GM12878 (cell line): ENCODE measurements at regions not wholly inside any gene's neighbourhood (a gene's known extent, or its start where the extent isn't known, plus 50 kb on each side); places are given as distances from the start of the nearest gene placed in this dataset.

Source experiments
- CEBPB ChIP-seq, 2 experiments: fragments of 150-350 bp in 1 of 2; IDR thresholded peaks; 2 replicates each; pipeline ENCODE4 v1.6.1; 2012 to 2014; ENCODE audit warnings: low read depth in 2 of 2, low read length in 2 of 2, borderline replicate concordance in 1 of 2, inconsistent platforms in 1 of 2
- CREM ChIP-seq: IDR thresholded peaks from 2 replicates; pipeline ENCODE4 v1.6.1; 2014; ENCODE audit warnings: antibody characterized with exemption, low read depth
- EP300 ChIP-seq, 2 experiments: fragments of 150-350 bp in 1 of 2; IDR thresholded peaks; 2 replicates each; pipeline ENCODE4 v1.6.1; 2011 to 2012; ENCODE audit warnings: low read depth in 2 of 2, low read length in 2 of 2, borderline replicate concordance in 1 of 2, improper control_type of control experiment in 1 of 2, inconsistent platforms in 1 of 2; ENCODE audit not compliant: control insufficient read depth in 1 of 2
- EZH2 ChIP-seq: IDR thresholded peaks from 2 replicates; pipeline ENCODE4 v1.6.1; 2012; ENCODE audit warnings: low read depth, mild to moderate bottlenecking, control low read depth, inconsistent platforms, low read length, borderline replicate concordance; ENCODE audit not compliant: control insufficient read depth
- MYC ChIP-seq: IDR thresholded peaks from 2 replicates; pipeline ENCODE4 v1.6.1; 2011; ENCODE audit warnings: mild to moderate bottlenecking, low read length, moderate library complexity, inconsistent platforms; ENCODE audit not compliant: insufficient read depth, insufficient replicate concordance, insufficient read length, severe bottlenecking
- POLR2A ChIP-seq: IDR thresholded peaks from 2 replicates; pipeline ENCODE4 v1.6.1; 2011; ENCODE audit warnings: low read depth, mild to moderate bottlenecking, low read length
- POLR2AphosphoS5 ChIP-seq: IDR thresholded peaks from 2 replicates; pipeline ENCODE4 v1.6.1; 2011; ENCODE audit warnings: mild to moderate bottlenecking, low read length, inconsistent platforms
- RELA ChIP-seq: fragments of 450-650 bp; IDR thresholded peaks from 2 replicates; pipeline ENCODE4 v1.8.0; 2014; ENCODE audit warnings: borderline replicate concordance; ENCODE audit not compliant: partially characterized antibody
- SREBF1 ChIP-seq: IDR thresholded peaks from 2 replicates; pipeline ENCODE4 v1.6.1; 2012; ENCODE audit warnings: mild to moderate bottlenecking, low read length
- SREBF2 ChIP-seq: IDR thresholded peaks from 2 replicates; pipeline ENCODE4 v1.6.1; 2012; ENCODE audit warnings: mild to moderate bottlenecking, low read length
- TF ChIP-seq, protein P1 (sequence below), 3 experiments: IDR thresholded peaks in 2 of 3; conservative IDR thresholded peaks in 1 of 3; 2 replicates each; pipeline ENCODE4 v1.5.1; 2011; ENCODE audit warnings: low read depth in 3 of 3, low read length in 3 of 3, mild to moderate bottlenecking in 3 of 3, control low read depth in 2 of 3, moderate library complexity in 2 of 3, inconsistent platforms in 1 of 3, mixed read lengths in 1 of 3; ENCODE audit not compliant: control insufficient read depth in 2 of 3, insufficient read depth in 1 of 3; ENCODE audit errors: extremely low read depth in 1 of 3
- TF ChIP-seq, protein P2 (sequence below): IDR thresholded peaks from 2 replicates; pipeline ENCODE4 v1.6.1; 2012; ENCODE audit warnings: low read length, inconsistent platforms
- TF ChIP-seq, protein P3 (sequence below): IDR thresholded peaks from 2 replicates; pipeline ENCODE4 v1.6.1; 2011; ENCODE audit warnings: low read depth, mild to moderate bottlenecking, low read length, moderate library complexity, borderline replicate concordance; ENCODE audit errors: extremely low read depth
- TF ChIP-seq, protein P4 (sequence below): fragments of 450-650 bp; IDR thresholded peaks from 2 replicates; pipeline ENCODE4 v1.6.1; 2014; ENCODE audit warnings: mild to moderate bottlenecking

DNA sequence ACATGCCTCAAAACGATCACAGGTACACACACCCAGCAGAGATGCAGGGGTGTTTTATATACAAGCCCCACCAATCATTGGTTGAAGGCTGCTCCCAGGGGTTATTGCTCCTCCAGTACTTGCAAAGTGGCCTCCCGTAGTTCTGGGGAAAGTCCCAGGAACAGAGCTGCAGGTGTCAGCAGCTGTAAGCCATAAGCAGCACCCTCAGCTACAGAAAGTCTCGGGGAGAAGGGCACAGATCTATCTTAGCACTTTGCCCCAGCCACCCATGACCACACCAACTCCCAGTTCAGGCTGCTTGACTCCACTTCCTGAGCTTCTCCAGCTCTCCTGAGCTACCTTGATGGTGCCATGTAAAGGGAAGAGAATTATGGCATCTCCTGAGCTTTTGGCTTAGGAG is 222.7 kb upstream of the GJB5 start:
- no peak for TF ChIP-seq CREM
- no peak for TF ChIP-seq EZH2
- TF ChIP-seq, protein P1, sequence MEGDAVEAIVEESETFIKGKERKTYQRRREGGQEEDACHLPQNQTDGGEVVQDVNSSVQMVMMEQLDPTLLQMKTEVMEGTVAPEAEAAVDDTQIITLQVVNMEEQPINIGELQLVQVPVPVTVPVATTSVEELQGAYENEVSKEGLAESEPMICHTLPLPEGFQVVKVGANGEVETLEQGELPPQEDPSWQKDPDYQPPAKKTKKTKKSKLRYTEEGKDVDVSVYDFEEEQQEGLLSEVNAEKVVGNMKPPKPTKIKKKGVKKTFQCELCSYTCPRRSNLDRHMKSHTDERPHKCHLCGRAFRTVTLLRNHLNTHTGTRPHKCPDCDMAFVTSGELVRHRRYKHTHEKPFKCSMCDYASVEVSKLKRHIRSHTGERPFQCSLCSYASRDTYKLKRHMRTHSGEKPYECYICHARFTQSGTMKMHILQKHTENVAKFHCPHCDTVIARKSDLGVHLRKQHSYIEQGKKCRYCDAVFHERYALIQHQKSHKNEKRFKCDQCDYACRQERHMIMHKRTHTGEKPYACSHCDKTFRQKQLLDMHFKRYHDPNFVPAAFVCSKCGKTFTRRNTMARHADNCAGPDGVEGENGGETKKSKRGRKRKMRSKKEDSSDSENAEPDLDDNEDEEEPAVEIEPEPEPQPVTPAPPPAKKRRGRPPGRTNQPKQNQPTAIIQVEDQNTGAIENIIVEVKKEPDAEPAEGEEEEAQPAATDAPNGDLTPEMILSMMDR (IDR thresholded peaks at IDR 0.05 in 2 of 3, conservative IDR thresholded peaks at IDR 0.05 in 1 of 3; ENCODE audit: control insufficient read depth in 2 of 3, extremely low read depth in 1 of 3, insufficient read depth in 1 of 3, low read depth in 3 of 3, low read length in 3 of 3), result no peak
- no peak for TF ChIP-seq CEBPB (IDR thresholded peaks at IDR 0.05; ENCODE audit: borderline replicate concordance in 1 of 2, low read depth in 2 of 2, low read length in 2 of 2)
- no peak for TF ChIP-seq POLR2AphosphoS5
- TF ChIP-seq SREBF2, result no peak
- TF ChIP-seq POLR2A, result no peak
- no peak for TF ChIP-seq SREBF1
- TF ChIP-seq, protein P2, sequence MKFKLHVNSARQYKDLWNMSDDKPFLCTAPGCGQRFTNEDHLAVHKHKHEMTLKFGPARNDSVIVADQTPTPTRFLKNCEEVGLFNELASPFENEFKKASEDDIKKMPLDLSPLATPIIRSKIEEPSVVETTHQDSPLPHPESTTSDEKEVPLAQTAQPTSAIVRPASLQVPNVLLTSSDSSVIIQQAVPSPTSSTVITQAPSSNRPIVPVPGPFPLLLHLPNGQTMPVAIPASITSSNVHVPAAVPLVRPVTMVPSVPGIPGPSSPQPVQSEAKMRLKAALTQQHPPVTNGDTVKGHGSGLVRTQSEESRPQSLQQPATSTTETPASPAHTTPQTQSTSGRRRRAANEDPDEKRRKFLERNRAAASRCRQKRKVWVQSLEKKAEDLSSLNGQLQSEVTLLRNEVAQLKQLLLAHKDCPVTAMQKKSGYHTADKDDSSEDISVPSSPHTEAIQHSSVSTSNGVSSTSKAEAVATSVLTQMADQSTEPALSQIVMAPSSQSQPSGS, result no peak
- TF ChIP-seq MYC, result no peak
- TF ChIP-seq, protein P3, sequence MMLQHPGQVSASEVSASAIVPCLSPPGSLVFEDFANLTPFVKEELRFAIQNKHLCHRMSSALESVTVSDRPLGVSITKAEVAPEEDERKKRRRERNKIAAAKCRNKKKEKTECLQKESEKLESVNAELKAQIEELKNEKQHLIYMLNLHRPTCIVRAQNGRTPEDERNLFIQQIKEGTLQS, result no peak
- TF ChIP-seq RELA, result peak; percentile 27
- no peak; a peak in 1 of 4 replicates for TF ChIP-seq EP300 (IDR thresholded peaks at IDR 0.05; ENCODE audit: borderline replicate concordance in 1 of 2, control insufficient read depth in 1 of 2, low read depth in 2 of 2, low read length in 2 of 2)
- TF ChIP-seq, protein P4, sequence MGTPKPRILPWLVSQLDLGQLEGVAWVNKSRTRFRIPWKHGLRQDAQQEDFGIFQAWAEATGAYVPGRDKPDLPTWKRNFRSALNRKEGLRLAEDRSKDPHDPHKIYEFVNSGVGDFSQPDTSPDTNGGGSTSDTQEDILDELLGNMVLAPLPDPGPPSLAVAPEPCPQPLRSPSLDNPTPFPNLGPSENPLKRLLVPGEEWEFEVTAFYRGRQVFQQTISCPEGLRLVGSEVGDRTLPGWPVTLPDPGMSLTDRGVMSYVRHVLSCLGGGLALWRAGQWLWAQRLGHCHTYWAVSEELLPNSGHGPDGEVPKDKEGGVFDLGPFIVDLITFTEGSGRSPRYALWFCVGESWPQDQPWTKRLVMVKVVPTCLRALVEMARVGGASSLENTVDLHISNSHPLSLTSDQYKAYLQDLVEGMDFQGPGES, result no peak
